ENCODE measurements at regions not wholly inside any gene's neighbourhood (a gene's known extent, or its start where the extent isn't known, plus 50 kb on each side); places are given as distances from the start of the nearest gene placed in this dataset.

- Histone ChIP-seq H3K36me3 (ENCODE audit: insufficient read depth, low read length) (no peaks in the 10 kb centered on the region), H3K27me3 (ENCODE audit: control insufficient read depth in 1 of 2, insufficient read depth in 2 of 2, low read length in 2 of 2) (no peaks in the 10 kb centered on the region), H3K9me3 (ENCODE audit: control insufficient read depth in 1 of 2, insufficient read depth in 1 of 2, low read length in 2 of 2) (no peaks in the 10 kb centered on the region), H3K27ac (ENCODE audit: low read depth in 1 of 2, low read length in 2 of 2) (no peak overlapping the region), H3K4me3 (ENCODE audit: low read length) (no peak overlapping the region), H3K4me1 (ENCODE audit: insufficient read depth, low read length) (no peaks in the 10 kb centered on the region)
- ATAC-seq (ENCODE audit: poor library complexity) (no peak), DNase-seq (no peak)
- H3K27ac Mint-ChIP-seq = no peak overlapping the region
- intact Hi-C loops (cut with DNase I, micrococcal nuclease) = no loop called here
- H3K27me3 Mint-ChIP-seq = peaks cover 12% of the 10 kb centered on the region
- no peaks in the 10 kb centered on the region for H3K4me1 Mint-ChIP-seq (ENCODE audit: low read depth)
- H3K9me3 Mint-ChIP-seq = no peaks in the 10 kb centered on the region
- CTCF ChIA-PET = no interaction called here
- no peak for TF ChIP-seq CTCF (IDR thresholded peaks at IDR 0.05)
- no peak overlapping the region for H3K4me3 Mint-ChIP-seq
- no peaks in the 10 kb centered on the region for H3K36me3 Mint-ChIP-seq (ENCODE audit: low read depth)
- POLR2A ChIA-PET = no interaction called here
Observed at GRCh38 chr1:87980494-87980893, 651.8 kb downstream of the LMO4 start.

- ATAC-seq (ENCODE audit: poor library complexity) (no peak), DNase-seq (no peak)
- intact Hi-C loops (cut with DNase I, micrococcal nuclease) = no loop called here
- ChIA-PET CTCF (no interaction called here), POLR2A (no interaction called here)
- no peak overlapping the region for H3K27ac ChIP-seq (ENCODE audit: low read depth in 1 of 2, low read length in 2 of 2)
- no peak for TF ChIP-seq CTCF (IDR thresholded peaks at IDR 0.05)
- H3K27me3 Mint-ChIP-seq = peaks cover 12% of the 10 kb centered on the region
- no peaks in the 10 kb centered on the region for H3K27me3 ChIP-seq (ENCODE audit: control insufficient read depth in 1 of 2, insufficient read depth in 2 of 2, low read length in 2 of 2)
- no peak overlapping the region for H3K27ac Mint-ChIP-seq
- H3K4me1 ChIP-seq (ENCODE audit: insufficient read depth, low read length) = no peaks in the 10 kb centered on the region
- H3K4me3 ChIP-seq (ENCODE audit: low read length) = no peak overlapping the region
- H3K4me3 Mint-ChIP-seq = no peak overlapping the region
- H3K36me3 ChIP-seq (ENCODE audit: insufficient read depth, low read length) = no peaks in the 10 kb centered on the region
- H3K4me1 Mint-ChIP-seq (ENCODE audit: low read depth) = no peaks in the 10 kb centered on the region
- H3K9me3 ChIP-seq (ENCODE audit: control insufficient read depth in 1 of 2, insufficient read depth in 1 of 2, low read length in 2 of 2) = no peaks in the 10 kb centered on the region
- H3K36me3 Mint-ChIP-seq (ENCODE audit: low read depth) = no peaks in the 10 kb centered on the region
- no peaks in the 10 kb centered on the region for H3K9me3 Mint-ChIP-seq
Observed at GRCh38 chr1:87981386-87981785, 652.7 kb downstream of the LMO4 start.

GRCh38 chr1:87981810-87982209, 653.1 kb downstream of the LMO4 start:
- no peaks in the 10 kb centered on the region for H3K4me1 ChIP-seq (ENCODE audit: insufficient read depth, low read length)
- DNase-seq (no peak), ATAC-seq (ENCODE audit: poor library complexity) (no peak)
- ChIA-PET POLR2A (no interaction called here), CTCF (no interaction called here)
- H3K27me3 Mint-ChIP-seq = peaks cover 12% of the 10 kb centered on the region
- intact Hi-C loops (cut with DNase I, micrococcal nuclease) = no loop called here
- no peak for TF ChIP-seq CTCF (IDR thresholded peaks at IDR 0.05)
- no peaks in the 10 kb centered on the region for H3K36me3 ChIP-seq (ENCODE audit: insufficient read depth, low read length)
- H3K9me3 Mint-ChIP-seq = no peaks in the 10 kb centered on the region
- H3K27ac Mint-ChIP-seq = no peak overlapping the region
- no peaks in the 10 kb centered on the region for H3K27me3 ChIP-seq (ENCODE audit: control insufficient read depth in 1 of 2, insufficient read depth in 2 of 2, low read length in 2 of 2)
- no peaks in the 10 kb centered on the region for H3K4me1 Mint-ChIP-seq (ENCODE audit: low read depth)
- no peak overlapping the region for H3K4me3 ChIP-seq (ENCODE audit: low read length)
- H3K4me3 Mint-ChIP-seq = no peak overlapping the region
- H3K27ac ChIP-seq (ENCODE audit: low read depth in 1 of 2, low read length in 2 of 2) = no peak overlapping the region
- H3K9me3 ChIP-seq (ENCODE audit: control insufficient read depth in 1 of 2, insufficient read depth in 1 of 2, low read length in 2 of 2) = no peaks in the 10 kb centered on the region
- H3K36me3 Mint-ChIP-seq (ENCODE audit: low read depth) = no peaks in the 10 kb centered on the region

All from CD4-positive, alpha-beta T cell (primary cell).